Kidney (tissue), 13 donors: ENCODE measurements at regions not wholly inside any gene's neighbourhood (a gene's known extent, or its start where the extent isn't known, plus 50 kb on each side); places are given as distances from the start of the nearest gene placed in this dataset.

Experiments used
- DNase-seq, 5 donors: peaks; one replicate each; pipeline ENCODE4 v3.0.0-alpha.2; 2013 to 2020
- FAIRE-seq: peaks from 2 replicates; lab custom pipeline; 2012; peaks lifted over from hg19 to GRCh38; lab: Jason Lieb, UNC
- H3K27ac ChIP-seq, 2 donors: one replicate each; pipeline ENCODE4 v1.7.0; 2013; ENCODE audit warnings: low read depth in 2 of 2, low read length in 2 of 2, inconsistent platforms in 1 of 2
- H3K27me3 ChIP-seq: one replicate; pipeline ENCODE4 v1.7.1; 2013; ENCODE audit warnings: low read length, inconsistent platforms; ENCODE audit not compliant: control insufficient read depth, insufficient read depth
- H3K36me3 ChIP-seq, 3 donors: one replicate each; pipeline versions ENCODE4 v1.7.0 to v1.7.1; 2013; ENCODE audit warnings: low read length in 3 of 3, control low read depth in 1 of 3, inconsistent platforms in 1 of 3; ENCODE audit not compliant: insufficient read depth in 3 of 3, control insufficient read depth in 2 of 3
- H3K4me1 ChIP-seq, 3 donors: one replicate each; pipeline versions ENCODE4 v1.7.0 to v1.7.1; 2013; ENCODE audit warnings: low read length in 3 of 3, inconsistent platforms in 1 of 3, low read depth in 1 of 3; ENCODE audit not compliant: control insufficient read depth in 2 of 3, insufficient read depth in 2 of 3
- H3K4me3 ChIP-seq, 3 donors: one replicate each; pipeline versions ENCODE4 v1.7.0 to v1.8.1; 2013; ENCODE audit warnings: low read length in 3 of 3, control low read depth in 1 of 3, inconsistent platforms in 1 of 3
- H3K9ac ChIP-seq, 3 donors: one replicate each; pipeline versions ENCODE4 v1.7.0 to v1.7.1; 2013; ENCODE audit warnings: low read length in 3 of 3, control low read depth in 1 of 3, inconsistent platforms in 1 of 3
- H3K9me3 ChIP-seq, 3 donors: one replicate each; pipeline versions ENCODE4 v1.7.0 to v1.7.1; 2013; ENCODE audit warnings: low read length in 3 of 3, control low read depth in 1 of 3, inconsistent platforms in 1 of 3; ENCODE audit not compliant: control insufficient read depth in 2 of 3, insufficient read depth in 1 of 3
- CTCF ChIP-seq: IDR thresholded peaks from 3 replicates; pipeline ENCODE4 v1.5.1; 2012; ENCODE audit warnings: mild to moderate bottlenecking, moderate library complexity, borderline replicate concordance; ENCODE audit not compliant: insufficient read depth; ENCODE audit errors: extremely low read depth
- intact Hi-C: fragments of 100-400 bp; cut with DNase I; formaldehyde crosslinking; loops from one replicate; pipeline ENCODE4 v1.11.1; 2022
- donor health status: control.
- donor health status: control.
- donor health status: control.
- donor health status: control.
- donor health status: control.
- donor health status: DM: yes; HTN: yes; CAD: no.
- donor health status: Normal renal cell carcinoma (clear cell type).

- no peak for DNase-seq
- intact Hi-C loops: no loop called here
- no peak for TF ChIP-seq CTCF
Observed at GRCh38 chr16:17938546-17938945, 398.0 kb downstream of the NPIPA8 start.

GRCh38 chr16:17936766-17937402 is 399.7 kb downstream of the NPIPA8 start:
- Histone ChIP-seq H3K4me1 (peaks cover 0 to 2% (median 0%) of the 10 kb centered on the region in 3 donors), H3K9ac (no peak overlapping the region), H3K9me3 (no peaks in the 10 kb centered on the region), H3K4me3 (no peak overlapping the region), H3K36me3 (no peaks in the 10 kb centered on the region), H3K27me3 (no peaks in the 10 kb centered on the region), H3K27ac (no peak overlapping the region)
- intact Hi-C loops: no loop called here
- FAIRE-seq (no peak), DNase-seq (no peak)
- no peak for TF ChIP-seq CTCF

More at GRCh38 chr16:17938546-17938945, 398.0 kb downstream of the NPIPA8 start:
- peaks cover 0 to 2% (median 0%) of the 10 kb centered on the region in 3 donors for H3K4me1 ChIP-seq
- no peak overlapping the region for H3K4me3 ChIP-seq
- H3K36me3 ChIP-seq: no peaks in the 10 kb centered on the region
- H3K9me3 ChIP-seq: no peaks in the 10 kb centered on the region
- H3K27me3 ChIP-seq: no peaks in the 10 kb centered on the region
- no peak for FAIRE-seq
- no peak overlapping the region for H3K27ac ChIP-seq
- no peak overlapping the region for H3K9ac ChIP-seq

GRCh38 chr16:17930280-17930679 is 406.3 kb downstream of the NPIPA8 start:
- Histone ChIP-seq H3K9me3 (no peaks in the 10 kb centered on the region), H3K27me3 (no peaks in the 10 kb centered on the region), H3K36me3 (no peaks in the 10 kb centered on the region), H3K9ac (no peak overlapping the region), H3K27ac (no peak overlapping the region), H3K4me1 (no peaks in the 10 kb centered on the region), H3K4me3 (no peak overlapping the region)
- DNase-seq: no peak
- intact Hi-C loops: no loop called here
- TF ChIP-seq CTCF: no peak
- FAIRE-seq: no peak
